ENCODE measurements at regions not wholly inside any gene's neighbourhood (a gene's known extent, or its start where the extent isn't known, plus 50 kb on each side); places are given as distances from the start of the nearest gene placed in this dataset.

DNA sequence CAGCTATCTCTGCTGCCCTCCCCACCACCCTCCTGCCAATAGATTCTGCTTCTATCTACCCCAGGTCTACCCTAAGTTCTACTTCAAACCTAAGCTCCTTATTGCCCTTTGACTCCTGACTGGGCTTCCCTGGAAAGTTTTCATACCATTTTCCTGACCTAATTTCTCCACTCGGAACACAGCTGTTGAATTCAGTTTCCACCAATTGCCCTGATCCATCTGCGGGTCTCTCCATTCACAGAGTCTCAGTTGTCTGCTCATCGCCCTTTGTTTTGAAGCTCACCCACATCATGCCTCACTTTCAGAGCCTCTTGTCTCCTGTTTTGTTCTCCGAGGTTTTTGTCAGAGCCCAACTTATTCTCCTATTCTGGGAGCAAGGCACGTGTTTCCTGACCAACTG, 56.8 kb upstream of the ABI3BP start (continued):
- no peak for TF ChIP-seq USF1 (IDR thresholded peaks at IDR 0.05; ENCODE audit: borderline replicate concordance, extremely low read length, insufficient read depth, low read depth, low read length)
- TF ChIP-seq MTA3 (IDR thresholded peaks at IDR 0.05; ENCODE audit: borderline replicate concordance, low read length), result no peak
- no peak for TF ChIP-seq WRNIP1 (IDR thresholded peaks at IDR 0.05; ENCODE audit: borderline replicate concordance, low read depth, low read length)
- TF ChIP-seq HCFC1 (IDR thresholded peaks at IDR 0.05; ENCODE audit: low read length), result no peak
- TF ChIP-seq ESRRA (IDR thresholded peaks at IDR 0.05; ENCODE audit: low read length), result no peak
- TF ChIP-seq IKZF1 (conservative IDR thresholded peaks at IDR 0.05), result no peak

- ChIA-PET RAD21 (ENCODE audit: unreplicated experiment) (no interaction called here), POLR2A (no interaction called here), CTCF (interaction anchor here (0.6 kb wide), 1 partner anchor 311 kb away, joined by 3 read pairs; no protein-coding TSS in a partner anchor), SMC1A (ENCODE audit: uncharacterized antibody, unreplicated experiment) (interaction anchor here (1.0 kb wide), 1 partner anchor 13 kb away, joined by 4 read pairs; no protein-coding TSS in a partner anchor)
- Histone ChIP-seq H4K20me1 (ENCODE audit: control insufficient read depth, insufficient read depth) (no peaks in the 10 kb centered on the region), H3K4me1 (ENCODE audit: control insufficient read depth, insufficient read depth, low read length) (no peaks in the 10 kb centered on the region), H3K79me2 (ENCODE audit: control insufficient read depth, insufficient read depth, low read length) (no peaks in the 10 kb centered on the region), H3K9me3 (replicated peaks; ENCODE audit: control insufficient read depth, insufficient read depth, low read length) (no peaks in the 10 kb centered on the region), H3K4me3 (no peak overlapping the region), H3K27me3 (replicated peaks in 1 of 2; ENCODE audit: control insufficient read depth in 2 of 2, insufficient read depth in 2 of 2, low read length in 1 of 2) (no peaks in the 10 kb centered on the region), H3K9ac (ENCODE audit: control insufficient read depth, insufficient read depth, low read length) (no peak overlapping the region), H3K36me3 (ENCODE audit: control insufficient read depth in 2 of 2, insufficient read depth in 2 of 2, low read length in 1 of 2) (no peaks in the 10 kb centered on the region), H2AFZ (ENCODE audit: control insufficient read depth, low read depth, low read length) (no peak overlapping the region), H3K27ac (ENCODE audit: control insufficient read depth, insufficient read depth) (no peak overlapping the region), H3K4me2 (ENCODE audit: control insufficient read depth, insufficient read depth) (no peak overlapping the region)
- BruUV-seq (replicated peaks), result no TSS peak
- intact Hi-C loops (cut with micrococcal nuclease; ENCODE audit: unreplicated experiment), result no loop called here
- DNase-seq (ENCODE audit: low read depth, low spot score) (no peak), FAIRE-seq (no peak), ATAC-seq (no peak)
- in situ Hi-C loops (cut with MboI), result no loop called here
- TF ChIP-seq ZBED1 (IDR thresholded peaks at IDR 0.05; ENCODE audit: borderline replicate concordance), result no peak
- no peak for TF ChIP-seq POU2F2 (IDR thresholded peaks at IDR 0.05; ENCODE audit: borderline replicate concordance, low read depth, low read length)
- no peak for TF ChIP-seq IKZF2 (IDR thresholded peaks at IDR 0.05)
- TF ChIP-seq POLR2AphosphoS5 (IDR thresholded peaks at IDR 0.05; ENCODE audit: low read length), result no peak
- TF ChIP-seq RAD21 (IDR thresholded peaks at IDR 0.05; ENCODE audit: insufficient read depth, low read depth, low read length), result no peak
- no peak for TF ChIP-seq FOS (IDR thresholded peaks at IDR 0.05; ENCODE audit: borderline replicate concordance, extremely low read depth, insufficient read length)
- TF ChIP-seq CHD2 (IDR thresholded peaks at IDR 0.05; ENCODE audit: borderline replicate concordance, low read depth, low read length), result no peak
- no peak for TF ChIP-seq HCFC1 (IDR thresholded peaks at IDR 0.05; ENCODE audit: low read length)
- TF ChIP-seq CREM (IDR thresholded peaks at IDR 0.05; ENCODE audit: low read depth), result no peak
- no peak for TF ChIP-seq IKZF1 (conservative IDR thresholded peaks at IDR 0.05)
- TF ChIP-seq SMC3 (IDR thresholded peaks at IDR 0.05; ENCODE audit: borderline replicate concordance, low read length), result no peak
- no peak for TF ChIP-seq MXI1 (IDR thresholded peaks at IDR 0.05; ENCODE audit: low read depth, low read length)
- no peak for TF ChIP-seq MTA3 (IDR thresholded peaks at IDR 0.05; ENCODE audit: borderline replicate concordance, low read length)
- TF ChIP-seq HDGF (IDR thresholded peaks at IDR 0.05), result no peak
- TF ChIP-seq CBX3 (IDR thresholded peaks at IDR 0.05; ENCODE audit: borderline replicate concordance, low read depth), result no peak
Observed at GRCh38 chr3:101049532-101049931, 56.3 kb upstream of the ABI3BP start.

All from GM12878 (cell line).